ENCODE measurements at regions not wholly inside any gene's neighbourhood (a gene's known extent, or its start where the extent isn't known, plus 50 kb on each side); places are given as distances from the start of the nearest gene placed in this dataset.

- Mint-ChIP-seq H3K4me3 (no peak overlapping the region), H3K27ac (peak overlapping the region; percentile 8), H3K27me3 (ENCODE audit: low read depth) (no peaks in the 10 kb centered on the region), H3K4me1 (peaks cover 9% of the 10 kb centered on the region), H3K36me3 (no peaks in the 10 kb centered on the region), H3K9me3 (no peaks in the 10 kb centered on the region)
- DNase-seq (ENCODE audit: low spot score in 2 of 2, unreplicated experiment in 2 of 2) = no peak
- no peak for TF ChIP-seq CTCF (IDR thresholded peaks at IDR 0.05; ENCODE audit: unreplicated experiment)
Measured at GRCh38 chr4:59814402-59815010, 1385.6 kb upstream of the ADGRL3 start.

- no peak overlapping the region for H3K27ac Mint-ChIP-seq
- no peak overlapping the region for H3K4me3 Mint-ChIP-seq
- no peaks in the 10 kb centered on the region for H3K27me3 Mint-ChIP-seq (ENCODE audit: low read depth)
- TF ChIP-seq CTCF (IDR thresholded peaks at IDR 0.05; ENCODE audit: unreplicated experiment) = no peak
- DNase-seq (ENCODE audit: low spot score in 2 of 2, unreplicated experiment in 2 of 2) = no peak
- H3K9me3 Mint-ChIP-seq = no peaks in the 10 kb centered on the region
- H3K36me3 Mint-ChIP-seq = no peaks in the 10 kb centered on the region
- peaks cover 9% of the 10 kb centered on the region for H3K4me1 Mint-ChIP-seq
Measured at GRCh38 chr4:59818656-59819055, 1381.5 kb upstream of the ADGRL3 start.

GRCh38 chr4:59823311-59823710 is 1376.8 kb upstream of the ADGRL3 start:
- Mint-ChIP-seq H3K36me3 (no peaks in the 10 kb centered on the region), H3K4me3 (no peak overlapping the region), H3K27ac (no peak overlapping the region), H3K9me3 (no peaks in the 10 kb centered on the region), H3K4me1 (peaks cover 7% of the 10 kb centered on the region), H3K27me3 (ENCODE audit: low read depth) (no peaks in the 10 kb centered on the region)
- TF ChIP-seq CTCF (IDR thresholded peaks at IDR 0.05; ENCODE audit: unreplicated experiment) = no peak
- DNase-seq (ENCODE audit: low spot score in 2 of 2, unreplicated experiment in 2 of 2) = no peak

- no peaks in the 10 kb centered on the region for H3K36me3 Mint-ChIP-seq
- no peaks in the 10 kb centered on the region for H3K9me3 Mint-ChIP-seq
- no peaks in the 10 kb centered on the region for H3K27me3 Mint-ChIP-seq (ENCODE audit: low read depth)
- H3K4me3 Mint-ChIP-seq = no peak overlapping the region
- no peak for TF ChIP-seq CTCF (IDR thresholded peaks at IDR 0.05; ENCODE audit: unreplicated experiment)
- no peak overlapping the region for H3K27ac Mint-ChIP-seq
- DNase-seq (ENCODE audit: low spot score in 2 of 2, unreplicated experiment in 2 of 2) = no peak
- peaks cover 7% of the 10 kb centered on the region for H3K4me1 Mint-ChIP-seq
Measured at GRCh38 chr4:59825104-59825503, 1375.0 kb upstream of the ADGRL3 start.

- no peaks in the 10 kb centered on the region for H3K36me3 Mint-ChIP-seq
- DNase-seq (ENCODE audit: low spot score in 2 of 2, unreplicated experiment in 2 of 2) = no peak
- TF ChIP-seq CTCF (IDR thresholded peaks at IDR 0.05; ENCODE audit: unreplicated experiment) = no peak
- H3K4me1 Mint-ChIP-seq = peaks cover 7% of the 10 kb centered on the region
- no peaks in the 10 kb centered on the region for H3K27me3 Mint-ChIP-seq (ENCODE audit: low read depth)
- no peaks in the 10 kb centered on the region for H3K9me3 Mint-ChIP-seq
- H3K4me3 Mint-ChIP-seq = no peak overlapping the region
- no peak overlapping the region for H3K27ac Mint-ChIP-seq
Measured at GRCh38 chr4:59831746-59832145, 1368.4 kb upstream of the ADGRL3 start.

- TF ChIP-seq CTCF (IDR thresholded peaks at IDR 0.05; ENCODE audit: unreplicated experiment) = no peak
- no peak for DNase-seq (ENCODE audit: low spot score in 2 of 2, unreplicated experiment in 2 of 2)
- H3K36me3 Mint-ChIP-seq = no peaks in the 10 kb centered on the region
- H3K27me3 Mint-ChIP-seq (ENCODE audit: low read depth) = no peaks in the 10 kb centered on the region
- peaks cover 6% of the 10 kb centered on the region for H3K9me3 Mint-ChIP-seq
- H3K4me1 Mint-ChIP-seq = no peaks in the 10 kb centered on the region
- no peak overlapping the region for H3K27ac Mint-ChIP-seq
- no peak overlapping the region for H3K4me3 Mint-ChIP-seq
Measured at GRCh38 chr4:59834943-59835342, 1365.2 kb upstream of the ADGRL3 start.

All from mesothelial cell of epicardium (in vitro differentiated cells).